ENCODE measurements at regions not wholly inside any gene's neighbourhood (a gene's known extent, or its start where the extent isn't known, plus 50 kb on each side); places are given as distances from the start of the nearest gene placed in this dataset.
"Not testable (repeated sequence)": the region's sequence is repeated elsewhere in the genome, so short reads cannot be mapped to it uniquely, and the experiment has no call there.

DNA sequence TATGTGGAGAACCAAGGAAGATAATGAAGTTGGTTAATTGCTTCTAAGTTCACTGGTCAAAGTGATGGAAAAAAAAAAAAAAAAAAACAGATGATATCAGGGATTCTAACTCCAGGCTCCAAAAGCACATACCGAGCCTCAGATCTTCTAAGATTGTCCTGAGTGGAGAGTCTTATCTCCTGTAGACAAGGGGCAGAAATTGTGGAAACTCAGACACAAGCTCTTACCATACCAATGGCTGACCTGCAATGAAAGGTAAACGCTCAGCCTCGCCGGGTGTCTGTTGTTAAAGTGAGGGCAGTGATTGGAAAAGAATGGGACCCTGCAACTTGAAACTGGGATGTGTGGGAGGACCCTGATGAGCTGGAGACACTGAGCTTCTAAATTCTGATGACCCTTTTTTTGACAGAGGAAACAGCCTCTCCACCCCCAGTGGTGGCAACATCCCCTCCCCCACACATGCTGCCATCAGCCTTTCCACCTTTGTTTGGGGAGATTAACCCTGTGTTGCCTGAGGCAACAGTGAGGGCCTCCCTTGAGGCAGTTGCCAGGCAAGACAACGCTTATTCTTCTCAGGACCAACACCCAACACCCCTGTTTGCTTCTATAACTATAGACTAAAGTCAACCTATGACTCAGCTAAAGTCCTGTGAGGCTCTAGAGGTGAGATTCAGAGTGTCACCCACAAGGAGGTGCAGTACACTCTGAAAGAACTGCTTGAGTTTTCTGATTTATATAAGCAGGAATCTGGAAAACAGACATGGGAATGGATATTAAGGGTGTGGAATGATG lies 154.0 kb downstream of the THBS2 start:
- DNase-seq, result no peak

DNA sequence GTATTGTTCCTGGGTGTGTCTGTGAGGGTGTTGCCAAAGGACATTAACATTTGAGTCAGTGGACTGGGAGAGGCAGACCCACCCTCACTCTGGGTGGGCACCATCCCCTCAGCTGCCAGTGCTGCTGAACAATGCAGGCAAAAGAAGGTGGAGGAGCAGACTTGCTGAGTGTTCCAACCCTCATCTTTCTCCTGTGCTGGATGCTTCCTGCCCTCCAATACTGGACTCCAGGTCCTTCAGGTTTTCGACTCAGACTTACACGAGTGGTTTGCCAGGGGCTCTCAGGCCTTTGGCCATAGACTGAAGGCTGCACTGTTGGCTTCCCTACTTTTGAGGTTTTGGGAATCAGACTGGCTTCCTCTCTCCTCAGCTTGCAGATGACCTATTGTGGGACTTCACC lies 155.0 kb downstream of the THBS2 start:
- not testable (repeated sequence) for DNase-seq

DNA sequence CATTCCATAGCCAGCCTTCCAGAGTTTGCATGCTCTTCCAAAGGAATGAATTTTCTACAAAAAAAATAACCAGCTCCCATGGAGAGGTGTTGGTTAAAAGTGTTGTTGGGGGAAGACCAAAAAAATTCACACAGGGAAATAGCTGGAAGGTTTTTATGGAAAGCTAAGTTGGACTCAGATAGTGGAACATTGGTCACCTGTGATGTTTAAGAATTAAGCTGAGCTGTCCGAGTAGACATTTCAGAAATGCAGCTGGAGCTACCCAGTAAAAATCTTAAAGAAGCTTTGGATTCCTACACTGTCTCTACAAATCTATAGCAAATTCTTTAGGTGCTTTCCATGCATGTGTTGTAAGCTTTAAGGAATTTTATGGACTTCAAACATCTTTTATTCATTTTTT lies 155.5 kb downstream of the THBS2 start:
- DNase-seq, result no peak

DNA sequence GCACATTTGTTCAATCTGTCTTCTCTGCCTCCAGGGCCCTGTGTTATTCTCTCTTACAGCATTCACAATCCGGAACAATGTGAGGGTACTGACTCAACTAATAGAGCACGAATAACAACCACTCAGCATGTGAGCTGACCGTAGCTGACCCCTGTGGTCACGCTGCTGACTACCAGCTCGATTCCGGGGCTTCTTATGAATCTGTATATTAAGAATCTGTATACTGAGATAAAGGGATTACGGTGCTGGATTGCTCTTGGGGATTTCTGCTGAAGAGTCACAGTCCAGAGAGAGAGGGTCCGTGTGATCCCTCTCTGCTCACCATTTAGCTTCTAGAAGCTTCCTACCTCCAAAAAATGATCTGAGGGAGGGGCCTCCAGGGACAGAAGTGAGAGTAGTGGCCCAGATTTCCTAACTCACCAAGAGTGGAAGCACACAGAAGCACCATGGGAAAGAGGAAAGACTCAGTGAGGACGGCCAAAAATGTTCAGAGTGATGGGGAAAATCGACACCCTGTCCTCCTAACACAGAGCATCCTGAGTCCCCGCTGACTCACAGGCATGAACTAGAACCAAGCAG lies 156.2 kb downstream of the THBS2 start:
- no peak for DNase-seq

DNA sequence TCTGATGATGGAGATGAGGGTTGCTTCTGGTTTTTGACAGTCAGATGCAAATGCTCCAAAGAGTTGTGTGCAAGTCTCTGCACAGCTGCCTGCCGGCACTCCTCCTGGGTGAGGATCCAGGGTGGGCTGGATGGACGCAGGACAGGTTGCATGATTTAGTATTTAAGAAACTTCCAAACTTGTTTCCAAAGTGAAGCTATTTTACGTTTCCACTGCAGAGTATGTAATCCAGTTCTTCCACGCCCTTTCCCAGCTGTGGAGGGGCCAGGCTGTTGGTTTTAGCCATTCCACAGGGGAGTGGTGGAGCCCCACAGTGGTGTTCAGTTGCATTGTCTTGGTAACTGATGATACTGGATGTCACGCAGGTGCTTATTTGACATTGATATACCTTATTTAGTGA lies 157.3 kb downstream of the THBS2 start:
- DNase-seq, result no peak

DNA sequence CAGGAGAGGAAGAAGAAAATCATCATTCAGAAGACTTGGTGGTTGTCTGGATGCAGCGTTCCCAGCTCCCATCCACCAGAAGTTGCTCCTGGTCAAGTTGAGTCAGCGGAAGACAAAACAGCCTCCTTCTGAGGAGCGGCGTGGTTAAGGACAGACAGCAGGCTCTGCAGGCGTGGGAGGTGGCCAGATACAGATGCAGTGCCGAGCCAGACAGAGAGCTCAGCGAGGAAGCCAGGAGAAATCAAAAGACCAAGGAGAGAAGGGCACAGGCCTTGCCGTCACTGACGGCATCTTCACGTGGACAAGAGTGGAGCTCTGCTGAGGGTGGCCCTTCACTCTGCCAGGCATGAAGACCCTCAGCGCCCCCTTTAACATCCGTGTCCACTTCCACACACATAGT lies 158.5 kb downstream of the THBS2 start:
- DNase-seq, result no peak

DNA sequence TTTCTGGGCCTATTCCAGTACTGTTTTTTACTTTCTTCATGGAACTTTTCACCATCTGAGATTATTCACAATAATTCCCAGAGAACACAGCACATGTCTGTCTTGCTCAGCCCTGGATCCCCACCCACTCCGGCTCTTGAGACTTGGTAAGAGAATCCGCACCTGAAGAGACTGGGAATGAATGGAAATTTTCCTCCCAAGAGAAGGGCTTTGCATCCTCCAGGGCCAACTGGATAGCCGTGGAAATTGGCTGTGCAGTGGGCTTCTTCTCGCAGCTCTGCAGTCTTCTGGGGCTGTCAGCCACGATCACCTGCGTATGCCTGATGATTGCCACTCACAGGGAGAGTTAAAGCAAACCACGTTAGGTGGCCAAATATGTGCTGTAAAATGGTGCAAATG lies 159.1 kb downstream of the THBS2 start:
- DNase-seq, result no peak

DNA sequence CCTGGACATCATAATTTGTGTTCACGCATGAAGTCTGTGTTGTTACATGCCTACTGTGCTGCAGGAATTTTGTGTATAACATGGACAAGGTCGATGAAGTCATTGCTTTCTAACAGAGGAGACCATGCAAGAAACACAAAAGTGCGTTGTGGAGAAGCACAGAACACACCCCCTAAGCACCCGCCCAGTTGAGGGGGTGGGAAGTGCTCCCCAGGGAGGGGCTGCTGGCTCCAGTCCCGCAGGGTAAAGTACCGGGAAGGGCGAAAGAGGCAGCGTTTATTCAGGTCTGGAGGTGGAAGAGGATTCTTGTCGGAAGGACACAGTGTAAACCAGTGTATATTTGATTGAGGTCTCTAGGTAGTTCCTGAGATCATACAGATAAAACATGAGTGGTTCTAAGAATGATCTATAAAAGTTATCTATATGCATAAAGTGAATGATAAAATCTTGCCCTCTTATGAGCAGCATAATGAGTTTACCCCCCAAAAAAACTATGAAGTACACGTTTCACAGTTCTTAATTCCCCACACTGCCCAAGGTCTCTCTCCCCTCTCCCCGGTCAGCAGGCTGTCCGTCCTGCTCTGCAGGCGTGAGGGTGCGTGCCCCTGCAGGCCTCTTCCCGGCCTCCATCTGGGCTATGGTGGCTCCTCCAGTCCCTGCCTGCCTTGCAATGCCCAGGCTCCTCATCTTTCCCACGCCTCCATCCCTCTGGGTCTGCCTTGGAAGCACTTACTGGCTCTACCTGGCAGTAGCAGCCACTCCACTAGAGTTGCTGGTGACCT lies 159.7 kb downstream of the THBS2 start:
- DNase-seq, result no peak

DNA sequence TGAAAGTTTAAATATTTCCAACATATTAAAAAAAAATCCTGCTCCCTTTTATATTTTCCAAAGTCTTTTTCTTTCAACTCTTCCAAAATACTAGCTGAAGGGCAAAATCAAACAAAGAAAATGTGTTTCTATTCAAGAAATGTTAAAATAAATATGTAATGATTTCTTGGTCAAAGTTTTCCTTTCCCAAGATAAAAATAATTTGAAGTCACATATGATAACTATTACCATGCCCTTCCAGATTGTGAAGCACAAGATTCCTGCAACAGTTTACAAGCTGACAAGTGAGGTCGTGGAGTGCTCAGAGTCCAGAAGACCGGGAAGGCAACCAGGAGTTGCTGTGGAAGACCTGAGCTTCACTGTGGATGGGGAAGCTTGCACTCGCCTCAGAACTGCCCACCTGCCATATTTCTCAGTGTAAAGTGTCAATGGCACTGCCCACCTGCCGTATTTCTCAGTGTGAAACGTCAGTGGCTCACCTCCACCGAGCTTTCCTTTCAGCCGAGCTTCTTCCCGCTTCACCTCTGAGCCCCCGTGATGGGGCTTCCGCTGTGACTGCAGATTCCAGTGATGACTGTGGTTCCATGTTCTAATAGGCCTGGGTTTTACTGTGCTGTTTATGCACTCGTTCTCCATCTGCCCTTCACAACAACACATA lies 160.5 kb downstream of the THBS2 start:
- DNase-seq, result no peak

DNA sequence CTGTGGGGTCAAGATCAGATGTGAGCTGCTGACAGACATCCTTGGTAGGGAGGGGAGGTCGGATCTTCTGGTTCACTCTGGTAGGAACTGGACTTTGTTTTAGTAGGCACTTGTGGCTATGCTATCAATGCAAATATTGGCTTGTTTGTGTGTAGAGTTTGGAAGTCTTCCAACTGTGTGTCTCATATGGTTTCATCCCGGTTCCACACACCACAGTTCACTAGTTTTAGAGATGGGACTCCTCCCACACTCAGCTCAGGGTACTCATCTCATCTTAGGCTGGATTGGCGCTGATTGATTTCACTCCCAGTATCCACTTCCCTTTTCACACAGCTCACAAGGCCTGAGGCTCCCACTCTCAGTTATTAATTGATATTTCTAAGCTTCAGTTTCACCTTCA lies 161.3 kb downstream of the THBS2 start:
- DNase-seq, result no peak

DNA sequence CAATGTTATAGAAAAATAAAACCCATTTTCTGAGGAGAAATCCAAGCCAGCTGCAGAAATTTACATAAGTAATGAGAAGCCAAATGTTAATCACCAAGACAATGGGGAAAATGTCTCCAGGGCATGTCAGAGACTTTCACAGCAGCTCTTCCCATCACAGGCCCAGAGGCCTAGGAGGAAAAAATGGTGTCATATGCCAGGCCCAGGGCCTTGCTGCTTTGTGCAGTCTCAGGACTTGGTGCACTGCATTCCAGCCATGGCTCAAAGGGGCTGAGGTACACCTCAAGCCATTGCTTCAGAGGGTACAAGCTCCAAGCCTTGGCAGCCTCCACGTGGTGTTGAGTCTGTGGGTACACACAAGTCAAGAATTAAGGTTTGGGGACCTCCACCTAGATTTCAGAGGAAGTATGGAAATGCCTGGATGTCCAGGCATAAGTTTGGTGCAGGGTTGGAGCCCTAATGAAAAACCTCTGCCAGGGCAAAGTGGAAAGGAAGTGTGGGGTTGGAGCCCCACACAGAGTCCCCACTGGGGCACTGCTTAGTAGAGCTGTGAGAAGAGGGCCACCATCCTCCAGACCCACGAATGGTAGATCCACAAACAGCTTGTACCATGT lies 163.0 kb downstream of the THBS2 start:
- not testable (repeated sequence) for DNase-seq

DNA sequence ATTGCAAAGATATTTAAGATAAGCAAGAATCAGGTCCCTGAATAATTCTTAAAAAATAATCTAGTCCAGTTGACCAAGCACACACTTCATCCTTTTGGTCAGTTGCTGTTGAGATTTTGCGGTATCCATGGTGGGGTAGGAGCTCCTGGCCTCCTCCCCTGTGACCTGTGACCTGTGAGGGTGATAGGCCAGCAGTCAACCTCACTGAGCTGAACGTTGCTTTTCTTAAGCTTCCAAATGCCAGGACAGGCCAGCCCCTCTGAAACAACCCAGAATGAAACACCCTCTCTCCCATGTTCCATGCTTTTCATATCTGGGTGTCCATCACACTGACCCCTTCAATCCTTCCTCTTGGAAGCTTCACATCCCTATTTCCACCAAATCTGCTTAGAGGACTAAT lies 164.9 kb downstream of the THBS2 start:
- no peak for DNase-seq

DNA sequence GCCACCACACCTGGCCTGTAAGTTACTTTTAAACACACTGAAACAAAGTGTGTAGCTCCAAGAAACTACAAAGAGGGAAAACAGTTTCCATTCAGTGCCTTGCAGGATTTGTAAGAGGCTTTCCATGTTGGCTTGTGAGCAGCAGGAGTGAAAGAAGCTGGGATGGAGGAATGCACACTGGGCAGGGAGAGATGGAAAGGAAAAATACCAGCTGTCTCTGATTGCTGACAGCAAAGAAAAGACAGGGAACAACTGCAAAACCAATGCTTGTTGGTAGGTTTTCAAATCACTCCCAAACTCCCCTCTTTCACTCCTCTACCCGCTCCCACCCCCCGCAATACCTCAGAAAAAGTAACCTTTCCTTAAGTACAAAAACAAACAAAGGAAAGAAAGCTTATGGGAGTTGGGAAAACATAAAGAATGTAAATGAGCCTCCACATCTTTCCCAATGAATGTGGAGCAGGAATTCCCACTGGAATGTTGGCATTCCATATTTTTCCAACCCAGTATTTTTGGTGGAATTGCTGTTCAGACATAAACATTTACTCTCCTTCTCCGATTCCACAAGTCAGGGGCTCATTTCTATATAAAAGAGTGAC lies 166.1 kb downstream of the THBS2 start:
- no peak for DNase-seq

DNA sequence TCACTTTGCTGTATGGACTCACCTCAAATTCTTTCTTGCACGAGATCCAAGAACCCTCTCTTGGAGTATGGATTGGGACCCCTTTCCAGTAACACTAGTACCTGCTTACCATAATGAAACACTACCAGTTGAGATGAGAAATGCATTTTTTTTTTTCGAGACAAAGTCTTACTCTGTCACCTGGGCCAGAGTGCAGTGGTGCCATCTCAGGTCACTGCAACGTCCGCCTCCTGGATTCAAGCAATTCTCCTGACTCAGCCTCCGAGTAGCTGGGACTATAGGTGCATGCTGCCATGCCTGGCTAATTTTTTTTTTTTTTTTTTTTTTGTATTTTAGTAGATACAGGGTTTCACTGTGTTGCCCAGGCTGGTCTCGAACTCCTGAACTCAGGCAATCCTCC lies 167.0 kb downstream of the THBS2 start:
- not testable (repeated sequence) for DNase-seq

DNA sequence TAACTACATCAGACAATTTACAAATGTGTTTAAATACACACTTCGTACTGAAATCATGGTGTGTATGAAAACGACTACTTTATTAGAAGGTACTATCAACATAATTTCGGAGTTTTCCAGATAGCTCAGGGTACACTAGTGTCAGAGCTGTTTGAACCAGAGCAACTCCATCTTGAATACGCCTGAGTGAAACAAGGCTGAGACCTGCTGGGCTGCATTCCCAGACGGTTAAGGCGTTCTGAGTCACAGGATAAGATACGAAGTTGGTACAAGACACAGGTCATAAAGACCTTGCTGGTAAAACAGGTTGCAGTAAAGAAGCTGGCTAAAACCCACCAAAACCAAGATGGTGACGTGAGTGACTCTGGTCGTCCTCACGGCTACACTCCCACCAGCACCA lies 167.6 kb downstream of the THBS2 start:
- no peak for DNase-seq

DNA sequence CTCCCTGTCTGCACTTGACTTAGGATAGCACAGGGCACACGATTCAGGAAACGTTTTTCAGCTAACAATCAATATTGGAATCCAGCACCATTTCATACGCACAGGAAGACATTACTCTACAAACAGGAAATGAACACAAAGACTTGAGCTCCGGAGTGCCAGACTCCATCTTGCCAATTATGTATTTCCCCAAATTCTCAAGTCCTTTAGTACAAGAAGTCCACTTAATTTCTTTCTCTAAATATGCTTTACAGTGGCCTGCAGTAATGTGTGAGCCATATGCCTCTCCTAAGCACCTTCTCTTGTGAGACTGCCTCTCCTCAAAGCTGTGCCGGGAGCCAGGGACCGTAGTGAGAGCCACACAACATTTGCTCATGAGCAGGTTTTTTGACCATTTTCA lies 168.2 kb downstream of the THBS2 start:
- DNase-seq, result no peak

DNA sequence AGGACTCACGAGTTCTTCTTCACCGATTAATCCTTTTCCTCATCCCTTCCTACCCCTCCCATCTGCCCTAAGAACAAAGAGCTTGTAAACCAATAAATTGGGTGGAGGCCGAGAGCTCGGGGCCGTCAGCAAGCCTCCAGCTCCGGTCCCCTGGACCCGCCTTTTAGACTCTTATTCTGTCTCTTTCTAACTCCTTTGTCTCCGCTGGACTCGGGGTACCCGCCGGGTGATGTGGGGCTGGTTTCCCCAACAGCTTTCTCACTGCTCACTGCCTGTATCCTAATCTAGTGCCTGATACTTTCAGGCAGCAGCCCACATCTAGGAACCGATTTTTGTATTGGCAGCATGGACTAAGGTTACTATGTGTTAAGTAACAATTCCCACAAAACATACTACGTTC lies 169.1 kb downstream of the THBS2 start:
- DNase-seq, result not testable (repeated sequence)

DNA sequence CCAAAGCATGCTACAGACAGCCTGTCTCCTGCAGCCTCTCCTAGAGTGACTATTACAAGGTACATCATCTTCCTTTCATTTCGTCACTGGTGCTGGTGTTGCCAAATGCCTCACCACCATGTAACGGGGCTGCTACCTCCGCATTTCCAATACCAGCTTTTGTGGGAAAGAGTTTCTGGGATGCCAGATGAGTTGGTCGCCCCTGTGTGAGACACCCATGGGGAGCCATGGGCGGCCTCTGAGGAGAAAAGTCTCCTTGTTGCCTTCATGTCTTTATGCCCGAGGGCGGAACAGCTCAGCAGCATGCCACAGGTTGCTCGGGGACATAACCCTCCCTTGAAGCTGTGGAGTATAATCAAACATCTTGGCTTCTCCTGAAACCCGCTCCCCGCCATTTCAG lies 169.6 kb downstream of the THBS2 start:
- DNase-seq, result no peak

DNA sequence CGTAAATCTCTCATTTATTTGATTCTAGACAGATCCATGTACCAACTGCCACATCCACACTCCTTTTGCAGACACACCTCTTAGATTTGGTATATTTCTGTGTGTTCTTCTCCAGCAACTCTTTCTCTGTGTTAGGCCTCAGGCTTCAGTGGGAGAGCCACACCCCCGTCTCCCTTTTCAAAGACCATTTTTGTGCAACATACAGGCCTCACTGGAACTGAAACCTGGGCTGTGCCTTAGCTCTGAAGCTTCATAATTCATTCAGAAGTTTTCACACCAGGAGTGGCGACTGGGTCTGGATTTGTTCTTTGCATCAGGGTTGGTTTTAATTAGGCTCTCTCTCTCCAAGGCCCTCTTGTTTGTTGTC lies 170.2 kb downstream of the THBS2 start:
- DNase-seq, result no peak

DNA sequence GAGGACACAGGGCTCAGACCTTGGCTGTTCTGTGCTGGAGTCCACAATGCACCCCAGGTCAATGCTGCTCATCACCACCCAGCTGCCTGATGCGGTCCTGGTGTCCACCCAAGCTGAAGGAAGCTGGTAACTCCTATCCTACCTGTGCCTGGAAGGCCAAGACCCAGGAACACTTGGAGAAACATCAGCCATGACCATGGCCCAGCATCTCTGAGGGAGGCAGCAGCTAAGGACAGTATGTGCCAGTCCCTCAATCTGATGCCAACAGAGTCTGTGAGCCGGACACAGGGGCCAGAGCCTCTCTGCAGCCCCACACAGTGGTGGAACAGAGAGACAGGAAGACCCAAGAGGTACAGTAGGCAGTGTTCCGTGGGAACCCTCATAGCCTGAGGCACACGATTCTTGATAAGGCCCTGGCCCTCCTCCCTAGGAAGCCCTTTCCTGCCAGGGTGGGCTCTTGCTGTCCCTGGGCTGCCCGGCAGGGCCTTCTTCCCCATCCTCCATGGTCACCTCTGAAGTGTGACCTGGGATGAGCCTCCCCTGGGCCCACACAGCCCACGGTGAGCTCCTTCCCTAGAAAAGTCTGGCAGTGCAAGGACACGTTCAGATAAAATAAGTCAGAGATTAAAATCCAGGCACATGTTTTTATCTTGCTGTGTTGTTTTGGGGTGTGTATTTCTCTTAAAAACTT lies 170.7 kb downstream of the THBS2 start:
- no peak for DNase-seq

DNA sequence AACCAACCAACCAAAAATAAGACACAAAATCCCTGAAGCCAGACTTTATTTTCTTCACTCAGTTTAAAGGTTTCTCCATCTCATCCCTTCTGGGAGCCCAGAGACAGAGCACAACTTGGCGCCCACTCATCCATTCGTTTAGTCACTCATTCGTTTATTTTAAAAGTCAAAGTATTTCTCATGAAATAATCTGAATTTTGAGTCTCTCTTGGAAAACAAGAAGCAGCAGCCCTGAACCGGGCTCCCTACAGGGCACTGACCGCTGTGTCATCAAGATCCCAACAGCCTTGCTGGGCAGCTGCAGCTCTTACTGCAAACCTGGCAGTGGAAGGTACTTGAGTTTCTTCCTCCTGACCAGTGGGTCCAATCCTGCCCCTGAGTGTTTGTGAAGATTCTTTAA lies 171.6 kb downstream of the THBS2 start:
- DNase-seq, result no peak

DNA sequence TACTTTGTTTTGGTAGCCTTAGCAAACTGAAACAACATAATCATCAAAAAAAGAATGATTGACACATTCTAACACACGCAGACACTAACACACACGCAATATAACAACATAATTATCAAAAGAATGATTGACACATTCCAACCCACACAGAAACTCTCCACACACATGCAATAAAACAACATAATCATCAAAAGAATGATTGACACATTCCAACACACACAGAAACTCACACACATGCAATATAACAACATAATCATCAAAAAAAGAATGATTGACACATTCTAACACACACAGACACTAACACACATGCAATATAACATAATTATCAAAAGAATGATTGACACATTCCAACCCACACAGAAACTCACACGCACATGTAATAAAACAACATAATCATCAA lies 172.4 kb downstream of the THBS2 start:
- no peak for DNase-seq

All from NCI-H2107 (cell line).